DMS153 treated with DMSO at 0.1 percent for 48 hours (cell line): ENCODE measurements at regions not wholly inside any gene's neighbourhood (a gene's known extent, or its start where the extent isn't known, plus 50 kb on each side); places are given as distances from the start of the nearest gene placed in this dataset.

Experiments used
- DNase-seq: peaks from one replicate; lab custom pipeline; 2025; ENCODE audit not compliant: unreplicated experiment; lab: John Stamatoyannopoulos, UW

- no peak for DNase-seq
These were observed 58.9 kb downstream of the IRX1 start for GRCh38 chr5:3654515-3654914.

GRCh38 chr5:3656803-3657202, 61.2 kb downstream of the IRX1 start:
- DNase-seq: no peak

GRCh38 chr5:3657364-3658022, 61.9 kb downstream of the IRX1 start:
- DNase-seq: no peak

GRCh38 chr5:3658929-3659328, 63.3 kb downstream of the IRX1 start:
- no peak for DNase-seq

GRCh38 chr5:3659907-3660306, 64.3 kb downstream of the IRX1 start:
- DNase-seq: no peak

- DNase-seq: no peak
These were observed 65.0 kb downstream of the IRX1 start for GRCh38 chr5:3660630-3661029.

- DNase-seq: no peak
These were observed 66.2 kb downstream of the IRX1 start for GRCh38 chr5:3661755-3662296.

GRCh38 chr5:3662344-3662743, 66.7 kb downstream of the IRX1 start:
- DNase-seq: no peak

GRCh38 chr5:3671337-3671736, 75.7 kb downstream of the IRX1 start:
- DNase-seq: no peak

- no peak for DNase-seq
These were observed 83.2 kb downstream of the IRX1 start for GRCh38 chr5:3678801-3679200.

- DNase-seq: no peak
These were observed 85.2 kb downstream of the IRX1 start for GRCh38 chr5:3680821-3681220.

- no peak for DNase-seq
These were observed 88.5 kb downstream of the IRX1 start for GRCh38 chr5:3684118-3684517.

GRCh38 chr5:3684771-3685354, 89.2 kb downstream of the IRX1 start:
- DNase-seq: no peak

- DNase-seq: no peak
These were observed 99.2 kb downstream of the IRX1 start for GRCh38 chr5:3694819-3695218.

GRCh38 chr5:3695818-3696217, 100.2 kb downstream of the IRX1 start:
- DNase-seq: no peak

- no peak for DNase-seq
These were observed 102.8 kb downstream of the IRX1 start for GRCh38 chr5:3698412-3698811.

- DNase-seq: no peak
These were observed 106.1 kb downstream of the IRX1 start for GRCh38 chr5:3701694-3702093.

- no peak for DNase-seq
These were observed 109.0 kb downstream of the IRX1 start for GRCh38 chr5:3704661-3705060.

- DNase-seq: no peak
These were observed 113.6 kb downstream of the IRX1 start for GRCh38 chr5:3709068-3709716.

GRCh38 chr5:3709717-3710348, 114.2 kb downstream of the IRX1 start:
- DNase-seq: no peak

GRCh38 chr5:3715062-3715461, 119.4 kb downstream of the IRX1 start:
- no peak for DNase-seq

GRCh38 chr5:3729631-3730030, 134.0 kb downstream of the IRX1 start:
- DNase-seq: no peak
